H1 (cell line): ENCODE measurements at regions not wholly inside any gene's neighbourhood (a gene's known extent, or its start where the extent isn't known, plus 50 kb on each side); places are given as distances from the start of the nearest gene placed in this dataset.

Source experiments
- JUND ChIP-seq: IDR thresholded peaks from 2 replicates; pipeline ENCODE4 v1.6.1; 2011; ENCODE audit warnings: mild to moderate bottlenecking, improper control_type of control experiment, low read length
- TAF1 ChIP-seq: IDR thresholded peaks from 2 replicates; pipeline ENCODE4 v1.6.1; 2011; ENCODE audit warnings: mild to moderate bottlenecking, low read depth, low read length
- TF ChIP-seq, protein P1 (sequence below): fragments of 300-600 bp; sonication (generic); IDR thresholded peaks from 2 replicates; pipeline ENCODE4 v1.7.1; 2012; ENCODE audit warnings: low read length, moderate library complexity, mild to moderate bottlenecking, inconsistent platforms; ENCODE audit not compliant: insufficient replicate concordance

DNA sequence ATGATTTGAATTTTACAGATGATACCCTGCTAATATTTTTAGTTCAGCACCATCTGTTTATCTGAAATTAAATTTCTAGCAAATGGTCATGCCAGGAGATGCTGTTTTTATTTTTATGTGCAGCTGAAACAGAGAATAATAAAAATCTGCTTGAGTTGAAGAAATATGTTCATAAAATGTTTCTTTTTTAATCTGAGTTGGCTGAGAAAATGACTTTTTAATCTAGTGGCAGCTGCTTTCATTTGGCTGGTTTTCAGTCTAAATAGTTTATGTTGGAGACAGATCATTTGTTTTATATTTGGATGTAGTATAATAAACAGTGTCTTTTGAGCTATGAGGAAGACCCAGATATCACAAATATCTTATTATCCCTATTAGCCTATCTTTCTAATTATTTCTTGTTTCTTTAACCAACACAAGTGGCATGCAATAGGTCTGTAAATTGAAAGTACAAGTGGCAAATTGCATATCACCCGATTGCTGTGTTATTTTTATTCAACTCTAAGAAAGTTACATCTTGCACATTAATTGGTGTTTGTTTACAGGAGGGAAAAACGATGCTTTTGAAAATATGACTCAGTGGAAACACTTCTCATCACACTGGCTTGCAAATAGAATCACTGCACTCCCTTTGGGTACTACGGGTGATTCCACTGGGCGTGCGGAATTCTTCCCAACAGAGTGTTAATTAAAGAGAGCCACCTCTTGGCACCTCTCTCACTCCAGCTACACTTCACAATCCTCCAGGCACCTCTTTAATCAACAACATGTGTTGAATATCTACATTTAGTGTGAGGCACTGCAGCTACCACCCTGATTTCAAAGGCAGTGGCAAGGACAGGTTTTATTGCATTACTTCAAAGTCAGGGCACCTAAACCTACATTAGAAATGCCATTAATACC is 51.7 kb upstream of the AP1S2 start (continued):
- TF ChIP-seq, protein P1, sequence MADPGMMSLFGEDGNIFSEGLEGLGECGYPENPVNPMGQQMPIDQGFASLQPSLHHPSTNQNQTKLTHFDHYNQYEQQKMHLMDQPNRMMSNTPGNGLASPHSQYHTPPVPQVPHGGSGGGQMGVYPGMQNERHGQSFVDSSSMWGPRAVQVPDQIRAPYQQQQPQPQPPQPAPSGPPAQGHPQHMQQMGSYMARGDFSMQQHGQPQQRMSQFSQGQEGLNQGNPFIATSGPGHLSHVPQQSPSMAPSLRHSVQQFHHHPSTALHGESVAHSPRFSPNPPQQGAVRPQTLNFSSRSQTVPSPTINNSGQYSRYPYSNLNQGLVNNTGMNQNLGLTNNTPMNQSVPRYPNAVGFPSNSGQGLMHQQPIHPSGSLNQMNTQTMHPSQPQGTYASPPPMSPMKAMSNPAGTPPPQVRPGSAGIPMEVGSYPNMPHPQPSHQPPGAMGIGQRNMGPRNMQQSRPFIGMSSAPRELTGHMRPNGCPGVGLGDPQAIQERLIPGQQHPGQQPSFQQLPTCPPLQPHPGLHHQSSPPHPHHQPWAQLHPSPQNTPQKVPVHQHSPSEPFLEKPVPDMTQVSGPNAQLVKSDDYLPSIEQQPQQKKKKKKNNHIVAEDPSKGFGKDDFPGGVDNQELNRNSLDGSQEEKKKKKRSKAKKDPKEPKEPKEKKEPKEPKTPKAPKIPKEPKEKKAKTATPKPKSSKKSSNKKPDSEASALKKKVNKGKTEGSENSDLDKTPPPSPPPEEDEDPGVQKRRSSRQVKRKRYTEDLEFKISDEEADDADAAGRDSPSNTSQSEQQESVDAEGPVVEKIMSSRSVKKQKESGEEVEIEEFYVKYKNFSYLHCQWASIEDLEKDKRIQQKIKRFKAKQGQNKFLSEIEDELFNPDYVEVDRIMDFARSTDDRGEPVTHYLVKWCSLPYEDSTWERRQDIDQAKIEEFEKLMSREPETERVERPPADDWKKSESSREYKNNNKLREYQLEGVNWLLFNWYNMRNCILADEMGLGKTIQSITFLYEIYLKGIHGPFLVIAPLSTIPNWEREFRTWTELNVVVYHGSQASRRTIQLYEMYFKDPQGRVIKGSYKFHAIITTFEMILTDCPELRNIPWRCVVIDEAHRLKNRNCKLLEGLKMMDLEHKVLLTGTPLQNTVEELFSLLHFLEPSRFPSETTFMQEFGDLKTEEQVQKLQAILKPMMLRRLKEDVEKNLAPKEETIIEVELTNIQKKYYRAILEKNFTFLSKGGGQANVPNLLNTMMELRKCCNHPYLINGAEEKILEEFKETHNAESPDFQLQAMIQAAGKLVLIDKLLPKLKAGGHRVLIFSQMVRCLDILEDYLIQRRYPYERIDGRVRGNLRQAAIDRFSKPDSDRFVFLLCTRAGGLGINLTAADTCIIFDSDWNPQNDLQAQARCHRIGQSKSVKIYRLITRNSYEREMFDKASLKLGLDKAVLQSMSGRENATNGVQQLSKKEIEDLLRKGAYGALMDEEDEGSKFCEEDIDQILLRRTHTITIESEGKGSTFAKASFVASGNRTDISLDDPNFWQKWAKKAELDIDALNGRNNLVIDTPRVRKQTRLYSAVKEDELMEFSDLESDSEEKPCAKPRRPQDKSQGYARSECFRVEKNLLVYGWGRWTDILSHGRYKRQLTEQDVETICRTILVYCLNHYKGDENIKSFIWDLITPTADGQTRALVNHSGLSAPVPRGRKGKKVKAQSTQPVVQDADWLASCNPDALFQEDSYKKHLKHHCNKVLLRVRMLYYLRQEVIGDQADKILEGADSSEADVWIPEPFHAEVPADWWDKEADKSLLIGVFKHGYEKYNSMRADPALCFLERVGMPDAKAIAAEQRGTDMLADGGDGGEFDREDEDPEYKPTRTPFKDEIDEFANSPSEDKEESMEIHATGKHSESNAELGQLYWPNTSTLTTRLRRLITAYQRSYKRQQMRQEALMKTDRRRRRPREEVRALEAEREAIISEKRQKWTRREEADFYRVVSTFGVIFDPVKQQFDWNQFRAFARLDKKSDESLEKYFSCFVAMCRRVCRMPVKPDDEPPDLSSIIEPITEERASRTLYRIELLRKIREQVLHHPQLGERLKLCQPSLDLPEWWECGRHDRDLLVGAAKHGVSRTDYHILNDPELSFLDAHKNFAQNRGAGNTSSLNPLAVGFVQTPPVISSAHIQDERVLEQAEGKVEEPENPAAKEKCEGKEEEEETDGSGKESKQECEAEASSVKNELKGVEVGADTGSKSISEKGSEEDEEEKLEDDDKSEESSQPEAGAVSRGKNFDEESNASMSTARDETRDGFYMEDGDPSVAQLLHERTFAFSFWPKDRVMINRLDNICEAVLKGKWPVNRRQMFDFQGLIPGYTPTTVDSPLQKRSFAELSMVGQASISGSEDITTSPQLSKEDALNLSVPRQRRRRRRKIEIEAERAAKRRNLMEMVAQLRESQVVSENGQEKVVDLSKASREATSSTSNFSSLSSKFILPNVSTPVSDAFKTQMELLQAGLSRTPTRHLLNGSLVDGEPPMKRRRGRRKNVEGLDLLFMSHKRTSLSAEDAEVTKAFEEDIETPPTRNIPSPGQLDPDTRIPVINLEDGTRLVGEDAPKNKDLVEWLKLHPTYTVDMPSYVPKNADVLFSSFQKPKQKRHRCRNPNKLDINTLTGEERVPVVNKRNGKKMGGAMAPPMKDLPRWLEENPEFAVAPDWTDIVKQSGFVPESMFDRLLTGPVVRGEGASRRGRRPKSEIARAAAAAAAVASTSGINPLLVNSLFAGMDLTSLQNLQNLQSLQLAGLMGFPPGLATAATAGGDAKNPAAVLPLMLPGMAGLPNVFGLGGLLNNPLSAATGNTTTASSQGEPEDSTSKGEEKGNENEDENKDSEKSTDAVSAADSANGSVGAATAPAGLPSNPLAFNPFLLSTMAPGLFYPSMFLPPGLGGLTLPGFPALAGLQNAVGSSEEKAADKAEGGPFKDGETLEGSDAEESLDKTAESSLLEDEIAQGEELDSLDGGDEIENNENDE = no peak
- TF ChIP-seq JUND = no peak
- no peak for TF ChIP-seq TAF1
